Esophagus mucosa (tissue), 1 donor: ENCODE measurements at regions not wholly inside any gene's neighbourhood (a gene's known extent, or its start where the extent isn't known, plus 50 kb on each side); places are given as distances from the start of the nearest gene placed in this dataset.

Experiments
- ATAC-seq: fragments of 200-7000 bp; cut with Tn5 transposase; one replicate; pipeline ENCODE4 v1.9.1; 2020
- donor health status: DM: yes; HTN: yes; CAD: no.

GRCh38 chr6:40340957-40341356 lies 246.2 kb downstream of the LRFN2 start:
- no peak for ATAC-seq

- ATAC-seq = no peak
Measured at GRCh38 chr6:40340196-40340595, 247.0 kb downstream of the LRFN2 start.

- no peak for ATAC-seq
Measured at GRCh38 chr6:40338306-40338705, 248.9 kb downstream of the LRFN2 start.

DNA sequence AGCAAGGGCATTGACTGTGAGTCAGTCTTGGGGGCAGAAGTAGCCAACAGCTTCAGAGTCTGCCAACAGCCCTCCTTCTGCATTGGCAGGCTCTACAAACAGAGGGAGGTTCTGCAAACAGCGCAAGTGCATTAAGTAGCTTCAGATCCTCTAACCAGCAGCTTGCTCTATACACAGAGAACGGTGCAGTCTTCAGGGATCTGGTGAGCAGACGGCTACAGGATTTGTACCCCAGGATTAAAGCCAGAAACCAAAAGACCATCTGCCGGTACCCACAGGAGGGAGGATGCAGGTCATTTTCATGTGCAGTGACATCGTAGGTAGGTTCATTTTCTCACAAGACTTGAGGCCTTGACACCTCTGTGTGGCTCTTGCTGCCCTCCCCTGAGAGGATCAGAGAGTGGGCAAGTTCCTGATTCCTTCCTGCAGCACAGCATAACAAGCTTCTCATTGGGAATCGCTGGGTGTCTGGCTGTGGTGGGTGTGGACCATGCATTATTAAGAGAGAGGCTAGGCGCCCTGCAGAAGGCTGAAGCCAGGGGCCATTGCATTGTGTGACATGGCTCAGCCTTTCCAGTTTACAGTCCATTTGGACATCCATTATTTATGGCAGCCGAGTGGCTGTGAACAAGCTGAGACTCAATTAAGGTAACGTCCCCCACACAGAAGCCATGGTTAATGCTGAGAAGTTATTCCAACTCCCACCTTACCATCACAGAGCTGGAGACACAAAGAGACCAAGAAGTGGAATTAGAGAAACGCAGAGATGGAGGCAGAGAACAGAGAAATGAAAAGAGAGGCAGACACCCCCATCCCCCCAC lies 250.0 kb downstream of the LRFN2 start:
- no peak for ATAC-seq

- no peak for ATAC-seq
Measured at GRCh38 chr6:40336296-40336695, 250.9 kb downstream of the LRFN2 start.

DNA sequence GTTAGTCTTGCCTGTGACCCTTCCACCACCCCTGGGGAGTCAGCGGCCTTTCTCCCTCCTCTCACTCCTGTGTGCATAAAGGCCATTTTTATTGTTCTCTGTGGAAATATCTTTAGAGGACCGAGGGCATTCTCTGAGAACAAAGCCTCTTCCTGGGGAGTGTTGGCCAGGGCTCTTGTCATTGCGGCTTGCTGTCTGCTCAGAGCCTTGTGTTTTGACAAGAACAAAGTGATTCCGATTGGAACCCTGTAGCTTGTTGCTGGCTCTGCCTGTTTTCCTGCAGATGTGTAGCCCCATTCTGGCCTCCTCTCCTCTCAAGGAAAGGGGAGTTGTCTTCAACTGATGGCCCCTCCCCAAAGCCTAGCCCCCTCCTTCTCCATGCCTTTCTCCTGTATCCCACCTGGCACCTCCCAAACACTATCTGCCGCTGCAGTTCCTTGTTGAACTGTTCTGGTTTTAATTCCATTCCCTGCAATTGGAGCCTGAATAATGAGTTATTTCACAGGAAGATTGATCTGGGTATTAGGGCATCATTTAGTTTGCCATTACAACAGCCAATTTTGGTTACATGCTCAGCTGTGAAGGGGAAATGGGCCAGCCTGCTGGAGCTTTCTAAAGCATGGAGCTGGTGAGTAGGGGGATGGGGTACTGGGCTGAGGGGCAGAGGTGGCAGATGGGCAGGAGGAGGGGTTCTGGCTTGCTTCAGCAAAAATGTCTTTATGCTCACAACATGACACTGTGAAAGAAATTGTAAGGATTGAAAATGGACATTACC lies 252.5 kb downstream of the LRFN2 start:
- no peak for ATAC-seq

GRCh38 chr6:40331545-40331944 lies 255.6 kb downstream of the LRFN2 start:
- no peak for ATAC-seq

GRCh38 chr6:40330301-40330721 lies 256.9 kb downstream of the LRFN2 start:
- ATAC-seq = no peak

DNA sequence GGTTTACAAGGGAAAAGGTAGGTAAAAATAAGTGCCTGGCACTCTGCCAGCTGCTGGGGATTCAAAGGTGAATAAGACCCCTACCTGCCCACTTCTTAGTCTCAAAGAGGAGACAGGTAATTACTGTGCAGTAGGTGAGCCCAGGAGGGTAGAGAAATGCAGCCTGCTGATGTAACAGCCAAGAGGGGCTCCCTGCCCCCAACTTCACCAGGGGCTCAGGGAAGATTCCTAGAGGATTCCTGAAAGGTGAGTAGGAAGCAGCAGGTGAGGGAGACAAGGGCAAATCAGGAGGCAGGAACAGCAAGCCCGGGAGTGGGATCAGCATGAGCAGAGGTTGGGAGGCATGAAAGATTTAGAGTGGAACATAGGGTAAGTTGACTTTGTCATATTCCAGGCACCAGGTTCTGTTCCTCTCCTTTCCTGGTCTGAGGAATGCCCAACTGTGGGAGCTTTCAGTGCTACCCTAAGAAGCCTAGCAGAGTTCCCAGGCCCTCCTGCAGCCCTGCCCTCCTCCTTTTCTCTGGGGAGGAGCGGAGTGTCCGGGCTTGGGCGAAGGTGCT lies 258.1 kb downstream of the LRFN2 start:
- no peak for ATAC-seq

DNA sequence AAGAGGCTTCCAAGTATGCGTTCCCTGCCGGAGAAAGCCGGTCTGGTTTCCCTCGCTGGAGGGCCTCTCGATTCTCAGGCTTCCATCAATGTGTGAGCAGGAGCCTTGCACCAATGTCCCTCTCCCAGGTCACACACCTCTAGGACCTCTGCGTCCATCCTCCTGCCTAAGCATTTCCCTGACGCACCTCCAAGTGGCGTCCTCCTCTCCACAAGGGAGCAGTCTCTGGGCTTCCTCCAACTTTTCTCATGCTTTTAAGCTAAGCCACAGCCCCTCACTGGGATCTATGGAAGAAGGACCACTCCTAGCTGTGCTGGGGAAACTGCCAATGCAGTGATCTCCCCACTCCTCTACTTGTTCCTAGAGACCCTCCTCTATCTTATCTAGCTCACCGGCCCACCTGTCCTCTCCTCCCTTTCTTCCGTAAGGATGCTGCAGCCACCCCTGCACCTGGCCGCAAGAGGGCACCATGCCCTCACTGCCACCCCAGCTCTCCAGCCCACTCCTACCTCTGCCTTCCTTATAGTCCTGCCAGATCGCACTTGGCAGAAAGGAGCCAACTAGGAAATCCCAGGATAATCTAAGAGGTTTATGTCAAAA lies 258.7 kb downstream of the LRFN2 start:
- peak; percentile 91 for ATAC-seq

DNA sequence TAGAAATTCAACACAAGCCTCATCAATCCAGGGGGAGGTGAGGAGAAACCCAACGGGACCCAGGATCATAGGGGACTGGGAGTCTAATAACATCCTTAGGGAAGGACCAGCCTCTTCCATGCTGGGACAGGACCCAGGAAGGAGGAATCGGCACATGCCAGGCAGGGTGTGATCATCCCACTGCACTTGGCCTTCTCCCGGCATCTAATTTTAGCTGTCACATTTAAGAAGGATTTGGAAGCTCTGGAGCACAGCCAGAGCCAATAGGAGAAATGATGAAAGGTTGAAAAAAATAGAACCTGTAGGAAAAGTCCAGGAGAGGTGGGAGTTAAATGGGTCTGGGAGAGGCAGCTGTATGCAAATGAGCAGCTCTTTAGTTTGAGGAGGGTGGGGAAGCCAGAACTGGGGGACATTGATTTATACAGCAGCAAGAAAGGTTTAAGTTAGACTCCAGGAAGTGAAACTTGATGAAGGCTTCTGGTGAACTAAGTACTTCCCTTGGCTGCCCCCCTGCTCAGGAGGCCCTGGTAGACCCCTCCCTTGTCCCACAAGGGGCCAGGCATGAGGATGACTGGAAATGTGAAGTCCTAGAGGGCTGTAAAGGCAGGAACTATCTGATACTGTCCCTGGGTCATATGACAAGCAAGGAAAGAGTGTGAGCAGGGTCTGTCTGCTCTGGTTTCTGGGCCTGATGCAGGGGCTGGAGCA lies 260.3 kb downstream of the LRFN2 start:
- ATAC-seq = no peak

- ATAC-seq = no peak
Measured at GRCh38 chr6:40325791-40326190, 261.4 kb downstream of the LRFN2 start.

DNA sequence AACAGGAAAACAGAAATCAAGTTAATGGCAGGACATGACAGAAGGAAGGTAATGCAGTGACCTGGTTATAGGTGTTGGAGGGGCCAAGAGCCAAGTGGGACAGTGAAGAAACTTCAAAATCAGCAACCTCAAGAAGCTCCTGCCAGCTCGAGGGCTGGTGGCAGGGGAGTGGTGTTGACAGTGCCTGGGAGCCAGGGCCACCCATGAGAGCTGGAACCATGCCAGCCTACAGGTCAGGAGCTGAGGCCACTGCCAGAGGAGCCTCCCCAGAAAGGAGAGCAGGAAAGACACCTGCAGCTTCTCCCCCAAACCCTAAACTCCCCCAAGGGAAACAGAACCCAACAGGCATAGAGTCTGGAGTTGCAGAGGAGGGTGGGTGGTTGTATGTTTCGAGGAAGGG lies 262.1 kb downstream of the LRFN2 start:
- no peak for ATAC-seq

DNA sequence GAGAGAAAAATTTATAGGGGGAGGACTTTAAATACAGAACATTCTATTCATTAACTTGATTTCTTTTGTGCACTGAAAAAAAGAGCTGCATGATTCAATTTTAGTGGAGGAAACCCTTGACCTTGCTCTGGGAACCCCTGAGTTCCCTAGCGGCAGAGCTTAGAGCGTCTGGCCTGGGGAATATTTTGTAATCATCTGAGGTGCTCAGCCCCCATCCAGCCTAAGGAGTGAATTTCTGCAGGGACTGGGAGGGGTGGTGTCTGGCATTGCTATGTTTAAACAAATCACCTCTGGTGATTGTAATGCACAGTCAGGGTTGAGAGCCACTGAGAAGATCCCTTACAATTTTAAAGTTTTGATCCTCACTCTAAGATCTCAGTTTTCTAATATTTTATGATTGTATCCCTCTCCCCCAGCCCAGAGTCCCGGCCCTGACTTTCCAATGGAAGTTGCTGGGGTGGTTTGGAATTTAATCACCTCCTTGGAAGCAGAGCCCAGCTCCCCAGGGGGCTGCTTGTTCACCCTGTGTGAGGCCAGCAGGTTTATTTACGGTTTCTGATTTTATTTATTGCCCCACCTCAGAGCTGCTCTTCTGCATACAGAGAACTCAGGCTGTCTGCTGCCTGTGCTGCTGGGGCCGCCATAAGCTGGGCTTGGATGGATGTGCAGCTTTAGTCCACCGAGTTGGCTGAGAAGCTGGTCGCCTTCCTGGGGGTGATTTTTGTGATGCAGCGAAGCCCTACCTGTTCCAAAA lies 263.1 kb downstream of the LRFN2 start:
- ATAC-seq = no peak

GRCh38 chr6:40322336-40322735 lies 264.8 kb downstream of the LRFN2 start:
- ATAC-seq = no peak

DNA sequence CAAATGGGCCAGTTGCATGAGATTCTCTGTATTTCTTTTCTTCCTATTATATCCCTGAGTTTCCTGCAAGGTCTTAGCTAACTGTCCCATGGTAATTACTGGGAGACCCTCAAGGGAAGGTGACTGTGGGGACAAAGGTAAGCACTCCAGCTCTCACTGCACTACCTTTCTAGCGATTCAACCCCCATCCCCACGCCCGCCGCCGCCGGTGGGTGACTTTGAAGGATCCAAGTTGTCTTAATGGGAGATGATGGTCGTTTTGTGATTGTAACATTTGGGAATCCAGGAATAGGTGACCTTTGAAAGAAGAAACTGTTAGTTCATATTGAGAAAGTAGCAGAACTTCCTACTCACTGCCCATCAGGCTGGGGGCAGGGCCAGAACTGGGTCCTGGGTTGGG lies 265.5 kb downstream of the LRFN2 start:
- ATAC-seq = no peak

DNA sequence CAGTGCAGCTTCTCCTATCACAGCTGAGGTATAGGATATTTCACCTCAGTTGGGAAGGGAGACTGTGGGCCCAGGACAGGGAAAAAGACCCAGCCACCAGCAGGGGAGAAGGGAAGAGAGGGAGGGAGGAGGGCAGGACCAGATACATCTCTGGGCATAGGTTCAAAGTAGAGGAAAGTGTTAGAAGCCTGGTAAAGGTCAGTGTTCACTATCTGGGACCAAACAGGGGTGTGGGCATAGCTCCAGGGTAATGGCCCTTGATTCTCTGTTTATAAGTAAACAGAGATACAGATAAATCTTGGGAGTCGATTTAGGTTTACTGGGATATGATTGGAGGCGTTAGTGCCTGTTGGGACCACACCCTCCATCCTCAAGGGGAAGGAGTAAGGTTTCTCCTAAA lies 266.2 kb downstream of the LRFN2 start:
- ATAC-seq = no peak

GRCh38 chr6:40320441-40320840 lies 266.7 kb downstream of the LRFN2 start:
- no peak for ATAC-seq

DNA sequence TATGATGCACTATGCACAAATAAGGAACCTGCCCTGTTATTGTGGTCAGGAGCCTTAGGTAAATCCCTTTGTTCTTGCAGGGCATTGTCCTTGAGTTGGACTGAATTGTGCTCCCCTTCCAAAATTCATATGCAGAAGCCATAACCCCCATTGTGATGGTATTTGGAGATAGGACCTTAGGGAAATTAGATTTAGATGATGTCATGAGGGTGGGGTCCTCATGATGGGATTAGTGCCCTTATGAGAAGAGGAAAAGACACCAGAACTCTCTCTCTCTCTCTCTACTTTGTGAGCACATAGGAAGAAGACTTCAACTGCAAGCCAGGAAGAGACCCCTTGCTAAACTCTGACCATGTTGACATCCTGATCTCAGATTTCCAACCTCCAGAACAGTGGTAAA lies 268.0 kb downstream of the LRFN2 start:
- no peak for ATAC-seq

- no peak for ATAC-seq
Measured at GRCh38 chr6:40315060-40315459, 272.1 kb downstream of the LRFN2 start.

DNA sequence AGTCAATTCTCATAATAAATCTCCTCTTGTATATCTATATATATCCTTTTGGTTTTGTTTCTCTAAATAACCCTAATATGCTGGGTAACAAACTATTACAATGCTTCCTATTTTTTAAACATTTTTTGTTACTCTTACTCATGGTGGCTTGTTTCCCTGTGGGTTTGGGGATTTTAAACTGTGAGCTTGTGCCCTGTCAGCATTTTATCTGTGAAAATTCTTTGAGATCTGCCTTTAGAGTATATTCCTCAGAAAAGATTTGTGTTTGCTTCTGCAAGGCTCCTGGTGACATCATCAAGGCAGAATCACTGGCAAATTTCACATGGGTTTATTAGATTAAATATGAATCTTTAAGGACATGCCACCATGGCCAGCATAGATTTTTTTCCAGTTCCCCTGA lies 273.6 kb downstream of the LRFN2 start:
- no peak for ATAC-seq
